Kidney tubule cell (primary cell): ENCODE measurements at regions not wholly inside any gene's neighbourhood (a gene's known extent, or its start where the extent isn't known, plus 50 kb on each side); places are given as distances from the start of the nearest gene placed in this dataset.
A peak's percentile ranks its signal among the peaks of the same experiment; 100 is the strongest.
"Not testable (repeated sequence)": the region's sequence is repeated elsewhere in the genome, so short reads cannot be mapped to it uniquely, and the experiment has no call there.

Experiments
- DNase-seq: peaks from one replicate; pipeline ENCODE4 v3.0.0-alpha.2; 2018; ENCODE audit warnings: low spot score

GRCh38 chr6:25124216-25124715 lies 154.9 kb upstream of the CARMIL1 start:
- DNase-seq, result no peak

DNA sequence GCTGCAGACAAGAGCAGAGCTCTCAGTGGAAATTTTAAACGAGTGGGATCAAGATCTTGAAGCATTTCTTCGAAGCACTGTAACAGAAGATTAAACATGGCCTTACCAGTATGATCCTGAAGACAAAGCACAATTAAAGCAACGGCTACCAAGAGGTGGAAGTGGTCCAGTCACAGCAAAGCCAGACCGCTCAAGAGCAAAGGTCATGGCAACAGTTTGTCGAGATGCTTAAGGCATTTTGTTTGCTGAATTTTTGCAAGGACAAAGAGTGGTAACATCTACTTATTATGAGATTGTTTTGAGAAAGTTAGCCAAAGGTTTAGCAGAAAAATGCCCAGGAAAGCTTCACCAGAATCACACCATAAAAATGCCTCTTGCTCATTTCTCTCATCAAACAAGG lies 153.4 kb upstream of the CARMIL1 start:
- no peak for DNase-seq

- no peak for DNase-seq
These were observed 151.9 kb upstream of the CARMIL1 start for GRCh38 chr6:25127076-25127837.

DNA sequence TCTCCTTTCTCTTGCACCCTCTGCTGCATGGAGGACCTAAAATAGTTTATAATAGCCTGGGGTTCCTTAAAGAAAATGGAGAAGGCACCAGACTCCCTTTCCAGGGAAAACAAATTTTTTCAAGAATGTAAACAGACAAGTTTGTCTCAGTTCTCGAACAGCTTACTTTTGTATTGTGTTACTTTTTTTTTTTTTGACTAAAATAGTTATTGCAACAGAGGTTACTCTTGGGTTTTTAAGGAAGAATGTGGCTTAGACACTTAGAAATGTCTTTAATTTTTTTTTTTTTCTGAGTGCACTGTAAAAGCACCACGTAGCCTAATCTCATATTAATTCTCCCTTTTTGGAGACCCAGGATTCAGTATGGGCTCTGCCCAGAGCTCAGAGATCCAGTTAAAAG lies 148.7 kb upstream of the CARMIL1 start:
- DNase-seq, result no peak

DNA sequence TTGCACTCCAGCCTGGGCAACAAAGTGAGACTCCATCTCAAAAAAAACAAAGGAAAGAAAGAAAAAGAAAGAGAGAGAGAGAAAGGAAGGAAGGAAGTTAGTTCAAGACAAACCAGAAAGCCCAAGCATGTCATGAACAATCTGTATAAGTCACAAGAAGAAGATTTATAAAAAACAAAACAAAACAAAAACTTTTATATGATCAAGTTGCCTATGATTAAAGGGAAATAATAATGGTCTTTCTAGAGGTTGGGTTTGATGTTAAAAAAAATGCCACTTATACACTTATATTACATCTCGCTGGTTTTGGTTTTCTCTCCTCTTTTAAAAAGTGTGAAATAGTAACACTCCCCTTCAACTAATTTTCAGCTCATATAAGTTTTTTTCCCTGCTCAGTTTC lies 146.2 kb upstream of the CARMIL1 start:
- no peak for DNase-seq

- DNase-seq, result no peak
These were observed 145.6 kb upstream of the CARMIL1 start for GRCh38 chr6:25133568-25133967.

- DNase-seq, result no peak
These were observed 142.3 kb upstream of the CARMIL1 start for GRCh38 chr6:25136854-25137253.

DNA sequence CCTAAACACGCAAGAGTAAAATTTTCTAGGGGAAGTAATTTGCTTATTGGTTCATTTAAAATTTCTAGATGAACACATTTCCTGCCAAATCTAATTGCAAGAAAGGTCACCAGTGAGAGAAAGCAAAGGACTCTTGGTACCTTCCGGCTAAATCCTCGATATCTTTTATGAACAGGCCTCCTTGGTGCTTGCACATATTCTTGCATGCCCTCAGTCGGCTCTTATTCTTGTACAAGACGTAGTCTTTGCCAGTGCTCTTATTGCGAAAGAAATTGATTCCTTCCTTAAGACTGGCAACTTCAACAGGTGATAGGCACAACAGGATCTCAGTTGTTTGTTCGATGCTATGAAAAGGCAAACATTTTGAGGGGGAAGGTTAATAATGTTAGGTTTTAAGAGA lies 141.7 kb upstream of the CARMIL1 start:
- DNase-seq, result no peak

GRCh38 chr6:25137916-25138232 lies 141.3 kb upstream of the CARMIL1 start:
- DNase-seq, result no peak

DNA sequence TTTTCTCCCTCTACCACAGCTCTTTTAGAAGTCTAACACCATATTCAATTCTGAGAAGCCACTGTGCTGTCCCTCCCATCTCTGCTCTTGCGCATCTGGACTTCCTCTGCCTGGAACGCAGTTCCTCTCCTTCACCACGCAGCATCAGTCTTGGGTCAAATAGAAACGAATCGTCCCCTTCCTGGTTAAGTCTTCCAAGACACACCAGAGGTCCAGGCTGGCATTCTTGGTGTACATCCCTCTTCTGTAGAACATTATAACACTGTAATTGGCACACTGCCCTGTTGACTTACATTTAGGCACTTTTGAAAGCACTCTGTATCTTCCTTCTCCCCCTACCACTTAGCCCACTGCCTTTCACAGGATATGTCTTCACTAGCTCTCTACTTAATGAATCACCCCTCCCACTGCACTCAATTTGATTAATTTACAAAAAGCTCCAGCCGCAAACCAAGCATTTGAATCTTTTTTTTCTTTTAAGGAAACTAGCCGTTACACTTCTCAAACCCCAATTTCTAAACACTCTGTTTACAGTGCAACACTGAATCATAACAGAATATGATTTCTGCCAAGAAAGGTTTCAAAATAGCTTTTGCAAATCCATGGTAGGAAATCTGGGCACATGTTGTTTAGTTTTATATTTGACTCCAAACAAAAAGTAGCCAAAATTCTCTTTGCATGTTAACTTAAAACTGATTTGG lies 140.8 kb upstream of the CARMIL1 start:
- peak; percentile 56 for DNase-seq

GRCh38 chr6:25138934-25139415 lies 140.2 kb upstream of the CARMIL1 start:
- no peak for DNase-seq

DNA sequence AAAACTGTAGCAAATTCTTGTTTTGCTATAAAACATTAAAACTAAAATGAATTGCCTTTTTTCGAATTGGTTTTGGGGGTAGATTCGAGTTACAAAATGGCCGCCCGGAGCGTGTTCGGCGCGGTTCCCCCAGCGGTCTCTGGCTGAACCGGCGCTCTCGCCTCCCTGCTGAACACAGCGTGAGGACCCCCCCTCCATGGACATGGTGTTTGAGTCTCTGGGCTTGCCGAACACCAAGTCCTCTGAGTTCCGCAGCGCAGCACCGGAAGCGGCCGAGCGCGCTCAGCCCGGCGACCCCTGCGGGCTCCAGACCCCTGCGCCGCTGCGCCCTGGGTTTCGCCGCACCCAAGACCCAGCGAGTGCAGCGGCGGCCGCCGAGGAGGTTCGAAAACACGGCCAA lies 139.6 kb upstream of the CARMIL1 start:
- not testable (repeated sequence) for DNase-seq

DNA sequence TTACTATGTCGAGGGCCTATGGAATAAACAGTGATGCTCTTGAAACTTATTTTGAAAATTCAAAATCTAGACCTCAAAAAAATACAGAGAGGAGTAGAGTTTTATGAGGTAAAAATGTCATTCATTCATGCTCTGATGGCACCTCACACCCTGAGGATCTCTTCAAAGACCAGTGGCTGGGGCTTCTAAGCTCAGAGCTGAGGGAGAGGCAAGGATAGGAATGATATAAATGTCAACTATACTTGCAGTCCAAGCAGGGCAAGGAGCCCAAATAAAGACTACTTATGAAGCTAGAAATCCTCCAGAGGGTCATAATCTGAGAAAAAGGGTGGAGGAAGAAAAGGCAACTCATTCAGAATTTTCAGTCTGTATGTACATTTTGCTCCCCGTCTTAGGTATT lies 136.7 kb upstream of the CARMIL1 start:
- DNase-seq, result no peak

GRCh38 chr6:25144919-25145318 lies 134.3 kb upstream of the CARMIL1 start:
- DNase-seq, result no peak

DNA sequence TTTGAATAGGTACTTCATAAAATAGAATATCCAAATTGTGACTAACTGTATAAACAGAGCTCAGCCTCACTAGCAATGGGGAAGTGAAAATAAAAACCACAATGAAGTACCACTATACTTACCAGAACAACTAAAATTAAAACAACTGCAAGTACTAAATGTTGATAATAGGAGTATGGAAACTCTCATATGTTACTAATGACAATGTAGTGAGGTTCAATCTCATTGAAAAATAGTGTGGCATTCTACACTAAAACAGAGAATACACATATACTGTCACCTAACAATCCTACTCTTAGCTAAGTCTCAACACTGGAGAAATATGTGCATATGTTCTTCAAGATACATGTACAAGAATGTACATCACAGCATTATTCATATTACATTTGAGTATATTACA lies 132.0 kb upstream of the CARMIL1 start:
- no peak for DNase-seq

DNA sequence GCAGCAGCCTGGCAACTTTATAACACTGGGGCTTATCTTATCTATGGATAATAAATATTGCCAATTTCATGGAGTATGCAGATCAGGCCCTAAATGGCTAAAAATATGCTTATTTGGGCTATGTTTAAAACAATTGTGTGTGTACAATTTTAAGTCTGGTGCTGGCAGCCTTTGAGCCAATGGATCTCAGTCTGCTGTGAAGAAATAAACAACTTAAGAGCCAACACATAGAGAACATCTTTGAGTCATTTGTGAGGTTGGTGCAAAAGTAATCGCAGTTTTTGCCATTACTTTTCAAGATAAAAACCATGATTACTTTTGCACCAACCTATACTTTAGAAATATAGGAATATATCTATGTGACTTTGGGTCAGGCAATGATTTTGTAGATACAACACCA lies 129.1 kb upstream of the CARMIL1 start:
- DNase-seq, result no peak

DNA sequence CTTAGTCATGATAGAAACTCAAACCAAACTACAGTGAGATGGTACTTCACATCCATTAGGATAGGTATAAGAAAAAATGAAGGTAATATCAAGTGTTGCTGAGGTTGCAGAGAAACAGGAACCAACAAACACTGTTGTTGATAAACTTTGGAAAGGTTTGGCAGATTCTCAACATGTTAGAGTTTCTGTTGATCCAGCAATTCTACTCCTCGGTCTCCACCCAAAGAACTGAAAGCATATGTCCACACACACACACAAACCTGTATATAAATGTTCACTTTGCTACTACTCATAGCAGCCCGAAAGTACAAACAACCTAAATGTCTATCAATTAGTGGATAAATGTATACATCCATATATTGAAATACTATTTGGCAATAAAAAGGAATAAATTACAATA lies 128.3 kb upstream of the CARMIL1 start:
- no peak for DNase-seq

GRCh38 chr6:25153079-25153478 lies 126.1 kb upstream of the CARMIL1 start:
- DNase-seq, result no peak

DNA sequence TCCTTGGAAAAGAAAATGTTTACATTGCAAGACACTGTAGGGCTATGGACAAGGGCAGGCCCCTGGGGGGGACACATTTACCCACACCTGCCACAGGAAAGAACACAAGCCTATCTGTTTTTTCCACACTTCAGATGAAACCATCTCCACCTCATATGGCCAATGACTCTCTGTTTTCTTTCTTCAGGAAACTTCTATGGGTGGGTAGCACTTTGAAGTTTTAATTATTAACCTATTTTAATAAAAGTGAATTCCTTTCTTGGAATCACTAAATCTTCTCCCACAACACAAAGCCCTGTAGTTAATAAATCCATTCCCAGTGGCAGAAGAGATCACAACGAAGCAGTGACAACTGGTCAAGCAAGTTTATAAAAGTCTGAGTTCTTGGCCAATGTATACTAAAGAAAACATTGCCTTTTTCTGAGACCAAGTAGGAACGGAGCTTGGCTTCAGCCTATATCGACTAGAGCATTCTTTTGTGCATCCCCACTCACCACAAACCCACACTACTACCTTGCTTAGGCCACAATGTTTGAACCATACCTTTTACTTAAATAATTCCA lies 125.1 kb upstream of the CARMIL1 start:
- peak; percentile 9 for DNase-seq

GRCh38 chr6:25155211-25155610 lies 124.0 kb upstream of the CARMIL1 start:
- no peak for DNase-seq

DNA sequence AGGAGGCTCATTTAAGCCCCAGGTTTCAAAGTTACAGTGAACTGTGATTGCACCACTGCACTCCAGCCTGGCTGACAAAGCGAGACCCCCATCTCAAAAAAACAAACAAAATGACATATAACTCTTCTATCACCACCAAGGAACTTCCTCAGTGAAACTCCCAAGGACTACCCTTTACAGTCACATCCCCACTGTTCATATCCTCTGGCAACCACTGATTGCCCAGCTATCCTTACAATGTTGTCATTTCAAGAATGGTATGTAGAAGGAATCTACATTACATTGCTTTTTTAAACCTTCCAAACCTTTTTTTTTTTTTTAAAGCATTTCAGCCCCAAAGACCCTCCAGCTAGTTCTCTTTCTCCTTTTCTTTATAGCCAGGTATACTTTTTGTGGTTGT lies 123.1 kb upstream of the CARMIL1 start:
- no peak for DNase-seq

- no peak for DNase-seq
These were observed 122.0 kb upstream of the CARMIL1 start for GRCh38 chr6:25157183-25157582.

DNA sequence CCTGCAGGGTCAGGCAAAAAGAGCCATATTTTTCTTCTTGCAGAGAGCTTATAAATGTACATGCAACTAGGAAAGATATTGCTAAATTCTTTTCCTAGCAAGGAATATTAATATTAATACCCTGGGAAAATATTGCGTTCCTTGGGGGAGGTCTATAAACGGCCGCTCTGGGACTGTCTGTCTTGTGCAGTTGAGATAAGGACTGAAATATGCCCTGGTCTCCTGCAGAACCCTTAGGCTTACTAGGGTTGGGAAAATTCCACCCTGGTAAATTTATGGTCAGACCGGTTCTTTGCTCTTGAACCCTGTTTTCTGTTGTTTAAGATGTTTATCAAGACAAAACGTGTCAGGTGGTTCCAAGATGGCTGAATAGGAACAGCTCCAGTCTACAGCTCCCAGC lies 121.3 kb upstream of the CARMIL1 start:
- DNase-seq, result no peak
